Fibroblast of pulmonary artery (primary cell): ENCODE measurements at regions not wholly inside any gene's neighbourhood (a gene's known extent, or its start where the extent isn't known, plus 50 kb on each side); places are given as distances from the start of the nearest gene placed in this dataset.

Experiments used
- DNase-seq: peaks from one replicate; pipeline ENCODE4 v3.0.0-alpha.2; 2010; ENCODE audit warnings: low read depth
- H3K4me3 ChIP-seq: replicated peaks from 2 replicates; pipeline ENCODE4 v1.5.1; 2011; ENCODE audit warnings: low read depth, mild to moderate bottlenecking, control low read depth, low read length, moderate library complexity
- CTCF ChIP-seq: IDR thresholded peaks from 2 replicates; pipeline ENCODE4 v1.5.1; 2011; ENCODE audit warnings: mild to moderate bottlenecking, control low read depth, low read length, inconsistent platforms; ENCODE audit errors: missing control alignments

- H3K4me3 ChIP-seq: no peak overlapping the region
- no peak for DNase-seq
- TF ChIP-seq CTCF: no peak
These were observed 50.2 kb upstream of the CCND2 start for GRCh38 chr12:4223273-4223845.

- DNase-seq: peak; percentile 10
- no peak for TF ChIP-seq CTCF
- H3K4me3 ChIP-seq: no peak overlapping the region
These were observed 52.3 kb upstream of the CCND2 start for GRCh38 chr12:4221258-4221620.

- TF ChIP-seq CTCF: no peak
- H3K4me3 ChIP-seq: no peak overlapping the region
- no peak for DNase-seq
These were observed 52.9 kb upstream of the CCND2 start for GRCh38 chr12:4220536-4221257.

GRCh38 chr12:4217091-4217490 lies 56.5 kb upstream of the CCND2 start:
- no peak for TF ChIP-seq CTCF
- no peak for DNase-seq
- no peak overlapping the region for H3K4me3 ChIP-seq

- no peak for DNase-seq
- TF ChIP-seq CTCF: no peak
- H3K4me3 ChIP-seq: no peak overlapping the region
These were observed 57.2 kb upstream of the CCND2 start for GRCh38 chr12:4216187-4216927.

GRCh38 chr12:4215229-4216186 lies 58.1 kb upstream of the CCND2 start:
- no peak for TF ChIP-seq CTCF
- peak; percentile 21 for DNase-seq
- no peak overlapping the region for H3K4me3 ChIP-seq
